Kidney (tissue), 13 donors: ENCODE measurements at regions not wholly inside any gene's neighbourhood (a gene's known extent, or its start where the extent isn't known, plus 50 kb on each side); places are given as distances from the start of the nearest gene placed in this dataset.

ENCODE experiments used
- DNase-seq, 5 donors: peaks; one replicate each; pipeline ENCODE4 v3.0.0-alpha.2; 2013 to 2020
- FAIRE-seq: peaks from 2 replicates; lab custom pipeline; 2012; peaks lifted over from hg19 to GRCh38; lab: Jason Lieb, UNC
- H3K27ac ChIP-seq, 2 donors: one replicate each; pipeline ENCODE4 v1.7.0; 2013; ENCODE audit warnings: low read depth in 2 of 2, low read length in 2 of 2, inconsistent platforms in 1 of 2
- H3K27me3 ChIP-seq: one replicate; pipeline ENCODE4 v1.7.1; 2013; ENCODE audit warnings: low read length, inconsistent platforms; ENCODE audit not compliant: control insufficient read depth, insufficient read depth
- H3K36me3 ChIP-seq, 3 donors: one replicate each; pipeline versions ENCODE4 v1.7.0 to v1.7.1; 2013; ENCODE audit warnings: low read length in 3 of 3, control low read depth in 1 of 3, inconsistent platforms in 1 of 3; ENCODE audit not compliant: insufficient read depth in 3 of 3, control insufficient read depth in 2 of 3
- H3K4me1 ChIP-seq, 3 donors: one replicate each; pipeline versions ENCODE4 v1.7.0 to v1.7.1; 2013; ENCODE audit warnings: low read length in 3 of 3, inconsistent platforms in 1 of 3, low read depth in 1 of 3; ENCODE audit not compliant: control insufficient read depth in 2 of 3, insufficient read depth in 2 of 3
- H3K4me3 ChIP-seq, 3 donors: one replicate each; pipeline versions ENCODE4 v1.7.0 to v1.8.1; 2013; ENCODE audit warnings: low read length in 3 of 3, control low read depth in 1 of 3, inconsistent platforms in 1 of 3
- H3K9ac ChIP-seq, 3 donors: one replicate each; pipeline versions ENCODE4 v1.7.0 to v1.7.1; 2013; ENCODE audit warnings: low read length in 3 of 3, control low read depth in 1 of 3, inconsistent platforms in 1 of 3
- H3K9me3 ChIP-seq, 3 donors: one replicate each; pipeline versions ENCODE4 v1.7.0 to v1.7.1; 2013; ENCODE audit warnings: low read length in 3 of 3, control low read depth in 1 of 3, inconsistent platforms in 1 of 3; ENCODE audit not compliant: control insufficient read depth in 2 of 3, insufficient read depth in 1 of 3
- intact Hi-C: fragments of 100-400 bp; cut with DNase I; formaldehyde crosslinking; loops from one replicate; pipeline ENCODE4 v1.11.1; 2022
- TF ChIP-seq, protein P1 (sequence below): IDR thresholded peaks from 3 replicates; pipeline ENCODE4 v1.5.1; 2012; ENCODE audit warnings: mild to moderate bottlenecking, moderate library complexity, borderline replicate concordance; ENCODE audit not compliant: insufficient read depth; ENCODE audit errors: extremely low read depth
- donor health status: control.
- donor health status: control.
- donor health status: control.
- donor health status: control.
- donor health status: control.
- donor health status: DM: yes; HTN: yes; CAD: no.
- donor health status: Normal renal cell carcinoma (clear cell type).

- TF ChIP-seq, protein P1, sequence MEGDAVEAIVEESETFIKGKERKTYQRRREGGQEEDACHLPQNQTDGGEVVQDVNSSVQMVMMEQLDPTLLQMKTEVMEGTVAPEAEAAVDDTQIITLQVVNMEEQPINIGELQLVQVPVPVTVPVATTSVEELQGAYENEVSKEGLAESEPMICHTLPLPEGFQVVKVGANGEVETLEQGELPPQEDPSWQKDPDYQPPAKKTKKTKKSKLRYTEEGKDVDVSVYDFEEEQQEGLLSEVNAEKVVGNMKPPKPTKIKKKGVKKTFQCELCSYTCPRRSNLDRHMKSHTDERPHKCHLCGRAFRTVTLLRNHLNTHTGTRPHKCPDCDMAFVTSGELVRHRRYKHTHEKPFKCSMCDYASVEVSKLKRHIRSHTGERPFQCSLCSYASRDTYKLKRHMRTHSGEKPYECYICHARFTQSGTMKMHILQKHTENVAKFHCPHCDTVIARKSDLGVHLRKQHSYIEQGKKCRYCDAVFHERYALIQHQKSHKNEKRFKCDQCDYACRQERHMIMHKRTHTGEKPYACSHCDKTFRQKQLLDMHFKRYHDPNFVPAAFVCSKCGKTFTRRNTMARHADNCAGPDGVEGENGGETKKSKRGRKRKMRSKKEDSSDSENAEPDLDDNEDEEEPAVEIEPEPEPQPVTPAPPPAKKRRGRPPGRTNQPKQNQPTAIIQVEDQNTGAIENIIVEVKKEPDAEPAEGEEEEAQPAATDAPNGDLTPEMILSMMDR: no peak
- no peak for FAIRE-seq
- Histone ChIP-seq H3K9ac (no peak overlapping the region), H3K27me3 (no peaks in the 10 kb centered on the region), H3K4me1 (no peaks in the 10 kb centered on the region), H3K36me3 (no peaks in the 10 kb centered on the region), H3K4me3 (no peak overlapping the region), H3K9me3 (no peaks in the 10 kb centered on the region), H3K27ac (no peak overlapping the region)
- intact Hi-C loops: no loop called here
- DNase-seq: no peak
Measured at GRCh38 chr4:152207378-152207720, 328.5 kb downstream of the FBXW7 start.

DNA sequence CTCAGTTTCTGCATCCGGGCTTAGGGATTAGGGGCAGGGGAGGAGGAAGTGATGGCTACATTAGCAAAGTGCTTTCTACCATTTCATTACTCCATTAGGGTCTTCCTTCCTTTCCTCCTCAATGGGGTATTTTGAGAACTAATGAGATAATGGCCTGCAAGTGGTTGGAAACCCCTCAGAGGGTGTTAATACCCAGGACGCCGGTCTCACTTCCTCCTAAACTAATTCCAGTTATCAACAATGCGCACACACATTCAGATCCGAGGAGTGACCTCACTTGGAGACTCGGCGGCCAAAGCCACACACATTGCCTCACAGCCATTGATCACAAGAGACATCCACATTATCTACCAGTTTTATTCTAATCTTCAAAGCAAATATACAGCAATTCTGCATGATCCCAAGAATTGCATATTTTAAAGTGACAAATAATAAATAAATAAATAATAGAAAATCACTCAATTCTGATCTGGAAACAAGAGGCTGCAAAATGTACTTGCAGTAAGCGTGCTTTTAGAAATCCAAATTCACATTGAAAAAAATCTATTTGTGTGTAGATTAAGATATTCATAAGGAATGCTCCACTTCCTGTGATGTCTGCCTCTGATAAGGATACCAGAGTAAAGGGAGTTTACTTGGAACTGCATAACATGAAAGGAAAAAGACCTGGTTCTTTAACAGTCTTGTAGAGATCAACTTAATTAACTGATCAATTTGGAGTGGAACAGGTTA lies 329.1 kb downstream of the FBXW7 start:
- Histone ChIP-seq H3K9me3 (no peaks in the 10 kb centered on the region), H3K4me3 (no peak overlapping the region), H3K36me3 (no peaks in the 10 kb centered on the region), H3K27ac (no peak overlapping the region), H3K4me1 (no peaks in the 10 kb centered on the region), H3K27me3 (no peaks in the 10 kb centered on the region), H3K9ac (no peak overlapping the region)
- DNase-seq: no peak
- FAIRE-seq: no peak
- intact Hi-C loops: no loop called here
- TF ChIP-seq, protein P1: no peak

DNA sequence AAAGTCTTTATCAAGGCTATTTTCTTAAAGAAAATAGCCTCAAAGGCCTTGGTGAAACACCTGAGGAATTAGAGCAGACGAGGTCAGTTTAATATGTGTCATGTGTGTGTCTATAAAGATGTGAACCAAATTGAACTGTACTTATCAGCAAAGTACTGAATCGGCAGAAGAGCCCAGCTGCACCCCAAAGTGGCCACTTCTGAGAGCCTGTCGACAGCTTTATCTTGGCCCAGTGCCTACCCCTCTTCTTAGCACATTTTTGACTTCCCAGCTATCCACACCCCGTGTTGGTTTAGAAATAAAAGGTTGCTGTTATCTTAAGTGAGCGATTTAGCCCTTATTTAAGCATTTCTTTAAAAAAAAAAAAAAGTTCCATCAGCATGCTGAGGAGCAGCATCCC lies 329.7 kb downstream of the FBXW7 start:
- Histone ChIP-seq H3K27ac (no peak overlapping the region), H3K9ac (no peak overlapping the region), H3K4me1 (no peaks in the 10 kb centered on the region), H3K9me3 (no peaks in the 10 kb centered on the region), H3K27me3 (no peaks in the 10 kb centered on the region), H3K4me3 (no peak overlapping the region), H3K36me3 (no peaks in the 10 kb centered on the region)
- TF ChIP-seq, protein P1: no peak
- DNase-seq: no peak
- FAIRE-seq: no peak
- intact Hi-C loops: no loop called here

- TF ChIP-seq, protein P1: no peak
- no peaks in the 10 kb centered on the region for H3K36me3 ChIP-seq
- H3K4me1 ChIP-seq: no peaks in the 10 kb centered on the region
- no peak overlapping the region for H3K27ac ChIP-seq
- no peak overlapping the region for H3K9ac ChIP-seq
- DNase-seq (no peak), FAIRE-seq (no peak)
- intact Hi-C loops: no loop called here
- H3K27me3 ChIP-seq: no peaks in the 10 kb centered on the region
- H3K4me3 ChIP-seq: no peak overlapping the region
- H3K9me3 ChIP-seq: no peaks in the 10 kb centered on the region
Measured at GRCh38 chr4:152202415-152202814, 333.5 kb downstream of the FBXW7 start.
